CD8-positive, alpha-beta memory T cell (primary cell): ENCODE measurements at regions not wholly inside any gene's neighbourhood (a gene's known extent, or its start where the extent isn't known, plus 50 kb on each side); places are given as distances from the start of the nearest gene placed in this dataset.

Source experiments
- CTCF ChIA-PET: fragments of 350-600 bp; sonication (Branson Sonifier 250); formaldehyde crosslinking; loops from one replicate; lab custom pipeline; 2021; ENCODE audit warnings: antibody characterized with exemption; lab: Charles Lee
- POLR2A ChIA-PET: fragments of 350-600 bp; sonication (Branson Sonifier 250); formaldehyde crosslinking; loops from one replicate; lab custom pipeline; 2021; ENCODE audit warnings: antibody characterized with exemption; lab: Charles Lee
- DNase-seq, 5 donors: peaks; one replicate each; pipeline versions ENCODE4 v3.0.0 to v3.0.0-alpha.2; 2020 to 2022; ENCODE audit warnings: mixed read lengths in 1 of 5
- H3K27ac ChIP-seq: one replicate; pipeline ENCODE4 v1.7.0; 2013; ENCODE audit warnings: low read depth, mild to moderate bottlenecking, low read length, moderate library complexity
- H3K27me3 ChIP-seq: 2 replicates; pipeline ENCODE4 v1.7.0; 2013; ENCODE audit warnings: low read length, mild to moderate bottlenecking; ENCODE audit not compliant: insufficient read depth, poor library complexity, severe bottlenecking
- H3K36me3 ChIP-seq: 2 replicates; pipeline ENCODE4 v1.7.0; 2013; ENCODE audit warnings: mild to moderate bottlenecking, low read length, moderate library complexity; ENCODE audit not compliant: insufficient read depth
- H3K4me1 ChIP-seq: 2 replicates; pipeline ENCODE4 v1.7.0; 2013; ENCODE audit warnings: mild to moderate bottlenecking, low read length, moderate library complexity; ENCODE audit not compliant: insufficient read depth
- H3K4me3 ChIP-seq: 2 replicates; pipeline ENCODE4 v1.7.0; 2013; ENCODE audit warnings: mild to moderate bottlenecking, low read length
- H3K9me3 ChIP-seq: 2 replicates; pipeline ENCODE4 v1.7.0; 2013; ENCODE audit warnings: mild to moderate bottlenecking, low read length
- H3K27ac Mint-ChIP-seq, 8 donors: one replicate each; pipeline ENCODE4 v1.8.0; 2020 to 2021; ENCODE audit warnings: mixed read lengths in 8 of 8, mild to moderate bottlenecking in 6 of 8, inconsistent platforms in 3 of 8, moderate library complexity in 3 of 8
- H3K27me3 Mint-ChIP-seq, 2 donors: one replicate each; pipeline ENCODE4 v1.8.0; 2020 to 2021; ENCODE audit warnings: mixed read lengths in 2 of 2, mild to moderate bottlenecking in 1 of 2, moderate library complexity in 1 of 2
- H3K36me3 Mint-ChIP-seq, 3 donors: one replicate each; pipeline ENCODE4 v1.8.0; 2020 to 2021; ENCODE audit warnings: mixed read lengths in 3 of 3, inconsistent platforms in 1 of 3, mild to moderate bottlenecking in 1 of 3
- H3K4me1 Mint-ChIP-seq, 3 donors: one replicate each; pipeline ENCODE4 v1.8.0; 2020 to 2021; ENCODE audit warnings: mixed read lengths in 3 of 3, inconsistent platforms in 1 of 3, mild to moderate bottlenecking in 1 of 3
- H3K4me3 Mint-ChIP-seq, 7 donors: one replicate each; pipeline ENCODE4 v1.8.0; 2020 to 2021; ENCODE audit warnings: mixed read lengths in 7 of 7, mild to moderate bottlenecking in 6 of 7, moderate library complexity in 4 of 7, inconsistent platforms in 2 of 7
- H3K9me3 Mint-ChIP-seq, 5 donors: one replicate each; pipeline ENCODE4 v1.8.0; 2020 to 2022; ENCODE audit warnings: mixed read lengths in 5 of 5, mild to moderate bottlenecking in 3 of 5, moderate library complexity in 2 of 5, inconsistent platforms in 1 of 5

- no peak overlapping the region for H3K4me3 ChIP-seq
- POLR2A ChIA-PET, result no interaction called here
- H3K36me3 Mint-ChIP-seq, result no peaks in the 10 kb centered on the region
- no peak overlapping the region for H3K4me3 Mint-ChIP-seq
- H3K9me3 ChIP-seq, result no peaks in the 10 kb centered on the region
- no peak overlapping the region for H3K27ac Mint-ChIP-seq
- H3K27me3 Mint-ChIP-seq, result peaks cover 0 to 2% of the 10 kb centered on the region in 2 donors
- no peak overlapping the region for H3K27ac ChIP-seq
- no peaks in the 10 kb centered on the region for H3K27me3 ChIP-seq
- no peaks in the 10 kb centered on the region for H3K9me3 Mint-ChIP-seq
- H3K36me3 ChIP-seq, result no peaks in the 10 kb centered on the region
- DNase-seq, result no peak
- CTCF ChIA-PET, result no interaction called here
- H3K4me1 ChIP-seq, result no peaks in the 10 kb centered on the region
- H3K4me1 Mint-ChIP-seq, result no peaks in the 10 kb centered on the region
These were observed 94.0 kb downstream of the GLI2 start for GRCh38 chr2:120829633-120830025.

DNA sequence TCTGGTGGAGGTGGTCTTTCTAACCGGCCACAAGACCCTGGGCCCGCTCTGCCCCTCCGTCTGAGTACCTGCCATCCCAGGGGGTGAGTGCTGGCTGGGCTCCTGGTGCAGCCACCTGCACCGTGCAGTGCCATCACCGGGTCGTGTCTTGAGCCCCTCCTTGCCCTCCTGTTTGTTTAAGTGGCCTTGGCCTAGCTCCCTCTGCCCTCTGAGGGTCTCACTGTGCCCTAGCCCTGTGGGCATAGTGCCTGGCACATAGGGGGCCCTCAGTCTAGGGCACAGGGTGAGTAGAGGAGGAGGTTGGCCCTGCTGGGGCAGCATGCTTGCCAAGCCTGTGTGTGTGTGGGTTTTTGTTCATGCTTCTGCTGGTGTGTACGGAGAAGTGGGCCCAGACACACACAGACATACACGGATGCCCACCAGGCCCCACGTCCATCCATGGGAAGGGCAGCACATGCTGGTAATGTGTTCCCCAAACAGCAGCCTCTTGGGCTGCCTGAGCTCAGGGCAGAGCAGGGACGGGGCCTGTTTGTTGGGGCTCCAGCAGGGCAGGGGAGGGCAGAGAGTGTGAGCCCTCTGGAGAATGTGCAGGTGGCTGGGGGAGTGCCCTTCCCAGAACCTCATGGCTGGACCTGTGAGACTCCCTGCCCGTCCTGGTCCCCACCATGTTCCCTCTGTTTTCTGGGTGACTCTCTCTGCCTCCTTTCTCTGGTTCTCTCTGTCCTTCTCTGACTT lies 94.6 kb downstream of the GLI2 start:
- POLR2A ChIA-PET, result no interaction called here
- DNase-seq, result no peak
- Histone ChIP-seq H3K27ac (no peak overlapping the region), H3K4me1 (no peaks in the 10 kb centered on the region), H3K36me3 (no peaks in the 10 kb centered on the region), H3K9me3 (no peaks in the 10 kb centered on the region), H3K4me3 (no peak overlapping the region), H3K27me3 (no peaks in the 10 kb centered on the region)
- peaks cover 0 to 2% of the 10 kb centered on the region in 2 donors for H3K27me3 Mint-ChIP-seq
- H3K9me3 Mint-ChIP-seq, result no peaks in the 10 kb centered on the region
- H3K27ac Mint-ChIP-seq, result no peak overlapping the region
- no peak overlapping the region for H3K4me3 Mint-ChIP-seq
- CTCF ChIA-PET, result no interaction called here
- H3K4me1 Mint-ChIP-seq, result no peaks in the 10 kb centered on the region
- H3K36me3 Mint-ChIP-seq, result no peaks in the 10 kb centered on the region

GRCh38 chr2:120831086-120831485 lies 95.4 kb downstream of the GLI2 start:
- H3K27me3 ChIP-seq, result no peaks in the 10 kb centered on the region
- Mint-ChIP-seq H3K4me3 (no peak overlapping the region), H3K9me3 (no peaks in the 10 kb centered on the region)

DNA sequence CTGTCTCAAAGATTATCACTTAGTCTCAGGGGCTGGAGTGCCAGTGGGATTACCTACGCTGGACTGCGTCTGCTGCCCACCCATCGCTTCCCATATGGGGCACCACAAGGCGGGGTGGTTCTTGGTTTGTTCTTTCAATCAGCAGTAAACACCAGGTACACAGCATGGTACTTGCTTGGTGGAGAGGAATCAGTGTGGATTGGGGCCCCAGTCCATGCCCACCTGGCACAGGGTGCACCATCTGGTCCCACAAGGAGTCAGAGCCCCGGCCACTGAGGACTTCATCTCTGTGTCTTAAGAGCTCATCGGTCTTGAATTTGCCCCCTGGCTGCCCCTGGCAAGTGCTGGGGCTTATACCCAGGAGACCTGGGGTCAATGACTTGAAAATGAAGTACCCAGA lies 96.2 kb downstream of the GLI2 start:
- Mint-ChIP-seq H3K36me3 (no peaks in the 10 kb centered on the region), H3K9me3 (no peaks in the 10 kb centered on the region), H3K4me3 (no peak overlapping the region), H3K4me1 (no peaks in the 10 kb centered on the region), H3K27ac (no peak overlapping the region), H3K27me3 (peaks cover 2 to 3% of the 10 kb centered on the region in 2 donors)
- ChIA-PET POLR2A (no interaction called here), CTCF (no interaction called here)
- H3K9me3 ChIP-seq, result no peaks in the 10 kb centered on the region
- H3K36me3 ChIP-seq, result no peaks in the 10 kb centered on the region
- no peak for DNase-seq
- no peak overlapping the region for H3K4me3 ChIP-seq
- no peaks in the 10 kb centered on the region for H3K4me1 ChIP-seq
- no peaks in the 10 kb centered on the region for H3K27me3 ChIP-seq
- no peak overlapping the region for H3K27ac ChIP-seq

More at GRCh38 chr2:120831086-120831485, 95.4 kb downstream of the GLI2 start:
- CTCF ChIA-PET, result no interaction called here
- POLR2A ChIA-PET, result no interaction called here
- no peak overlapping the region for H3K27ac ChIP-seq
- no peaks in the 10 kb centered on the region for H3K4me1 ChIP-seq
- H3K4me1 Mint-ChIP-seq, result no peaks in the 10 kb centered on the region
- H3K36me3 Mint-ChIP-seq, result no peaks in the 10 kb centered on the region
- H3K4me3 ChIP-seq, result no peak overlapping the region
- no peak overlapping the region for H3K27ac Mint-ChIP-seq
- H3K36me3 ChIP-seq, result no peaks in the 10 kb centered on the region
- no peak for DNase-seq
- peaks cover 2% of the 10 kb centered on the region in 2 donors for H3K27me3 Mint-ChIP-seq
- H3K9me3 ChIP-seq, result no peaks in the 10 kb centered on the region

- DNase-seq, result no peak
- Mint-ChIP-seq H3K4me3 (no peak overlapping the region), H3K27ac (peak overlapping the region in 1 of 8 donors; percentile 4), H3K36me3 (no peaks in the 10 kb centered on the region), H3K27me3 (peaks cover 2 to 3% of the 10 kb centered on the region in 2 donors), H3K9me3 (no peaks in the 10 kb centered on the region), H3K4me1 (no peaks in the 10 kb centered on the region)
- no peaks in the 10 kb centered on the region for H3K27me3 ChIP-seq
- no peak overlapping the region for H3K4me3 ChIP-seq
- ChIA-PET CTCF (no interaction called here), POLR2A (no interaction called here)
- H3K4me1 ChIP-seq, result no peaks in the 10 kb centered on the region
- H3K9me3 ChIP-seq, result no peaks in the 10 kb centered on the region
- no peak overlapping the region for H3K27ac ChIP-seq
- H3K36me3 ChIP-seq, result no peaks in the 10 kb centered on the region
These were observed 96.8 kb downstream of the GLI2 start for GRCh38 chr2:120832296-120833070.

- ChIA-PET POLR2A (no interaction called here), CTCF (no interaction called here)
- no peaks in the 10 kb centered on the region for H3K4me1 ChIP-seq
- no peak for DNase-seq
- Mint-ChIP-seq H3K4me1 (no peaks in the 10 kb centered on the region), H3K4me3 (no peak overlapping the region), H3K9me3 (no peaks in the 10 kb centered on the region), H3K36me3 (no peaks in the 10 kb centered on the region), H3K27me3 (peaks cover 2 to 3% of the 10 kb centered on the region in 2 donors), H3K27ac (no peak overlapping the region)
- no peaks in the 10 kb centered on the region for H3K9me3 ChIP-seq
- no peak overlapping the region for H3K27ac ChIP-seq
- H3K36me3 ChIP-seq, result no peaks in the 10 kb centered on the region
- H3K27me3 ChIP-seq, result no peaks in the 10 kb centered on the region
- no peak overlapping the region for H3K4me3 ChIP-seq
These were observed 97.5 kb downstream of the GLI2 start for GRCh38 chr2:120833127-120833675.

- Histone ChIP-seq H3K9me3 (no peaks in the 10 kb centered on the region), H3K27ac (no peak overlapping the region), H3K4me3 (no peak overlapping the region), H3K27me3 (no peaks in the 10 kb centered on the region), H3K36me3 (no peaks in the 10 kb centered on the region), H3K4me1 (no peaks in the 10 kb centered on the region)
- DNase-seq, result no peak
- no peak overlapping the region for H3K4me3 Mint-ChIP-seq
- H3K27me3 Mint-ChIP-seq, result peaks cover 2 to 3% of the 10 kb centered on the region in 2 donors
- ChIA-PET CTCF (no interaction called here), POLR2A (no interaction called here)
- no peaks in the 10 kb centered on the region for H3K9me3 Mint-ChIP-seq
- H3K4me1 Mint-ChIP-seq, result no peaks in the 10 kb centered on the region
- no peaks in the 10 kb centered on the region for H3K36me3 Mint-ChIP-seq
- H3K27ac Mint-ChIP-seq, result no peak overlapping the region
These were observed 98.5 kb downstream of the GLI2 start for GRCh38 chr2:120834206-120834605.

DNA sequence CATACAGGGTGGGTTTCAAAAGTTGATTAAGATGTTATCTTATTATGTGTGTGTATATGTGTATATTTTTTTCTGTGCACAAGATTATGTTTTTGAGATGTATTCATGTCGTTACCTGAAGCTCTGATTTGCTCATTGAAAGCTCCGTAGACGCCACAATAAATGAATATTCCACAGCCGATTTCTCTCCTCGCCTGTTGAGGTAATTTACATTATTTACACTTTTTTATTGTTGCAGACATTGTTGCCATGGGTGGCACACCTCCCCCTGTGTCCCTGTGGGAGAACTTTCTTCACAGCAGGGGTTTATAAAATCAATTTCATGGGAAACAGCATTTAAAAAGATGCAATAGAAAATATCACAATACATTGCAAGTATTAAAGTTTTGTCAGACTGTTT lies 100.6 kb downstream of the GLI2 start:
- no peaks in the 10 kb centered on the region for H3K9me3 Mint-ChIP-seq
- ChIA-PET CTCF (no interaction called here), POLR2A (no interaction called here)
- Histone ChIP-seq H3K27ac (no peak overlapping the region), H3K27me3 (no peaks in the 10 kb centered on the region), H3K36me3 (no peaks in the 10 kb centered on the region), H3K9me3 (no peaks in the 10 kb centered on the region), H3K4me3 (no peak overlapping the region), H3K4me1 (no peaks in the 10 kb centered on the region)
- no peaks in the 10 kb centered on the region for H3K4me1 Mint-ChIP-seq
- no peaks in the 10 kb centered on the region for H3K36me3 Mint-ChIP-seq
- no peak overlapping the region for H3K27ac Mint-ChIP-seq
- peaks cover 2 to 3% of the 10 kb centered on the region in 2 donors for H3K27me3 Mint-ChIP-seq
- no peak for DNase-seq
- no peak overlapping the region for H3K4me3 Mint-ChIP-seq
